Spleen (tissue), 11 donors: ENCODE measurements at regions not wholly inside any gene's neighbourhood (a gene's known extent, or its start where the extent isn't known, plus 50 kb on each side); places are given as distances from the start of the nearest gene placed in this dataset.
A peak's percentile ranks its signal among the peaks of the same experiment; 100 is the strongest.

ENCODE experiments used
- DNase-seq: peaks from one replicate; pipeline ENCODE4 v3.0.0-alpha.2; 2020
- H3K27ac ChIP-seq, 8 donors: fragments of 200-600 bp; sonication (generic) in 7 of 8; 1 replicate in 4 of 8; 2 replicates in 4 of 8; pipeline versions ENCODE4 v1.5.0 to v1.8.0; 2016 to 2021; ENCODE audit warnings: inconsistent platforms in 4 of 8, mild to moderate bottlenecking in 4 of 8, moderate library complexity in 1 of 8
- H3K27me3 ChIP-seq, 7 donors: fragments of 200-600 bp; sonication (generic) in 6 of 7; replicated peaks in 1 of 7; 1 replicate in 4 of 7; 2 replicates in 3 of 7; pipeline versions ENCODE4 v1.5.0 to v1.8.0; 2016 to 2021; ENCODE audit warnings: inconsistent platforms in 3 of 7, mild to moderate bottlenecking in 1 of 7
- H3K36me3 ChIP-seq, 6 donors: fragments of 200-600 bp; sonication (generic) in 5 of 6; 1 replicate in 4 of 6; 2 replicates in 2 of 6; pipeline versions ENCODE4 v1.5.0 to v1.8.0; 2016 to 2021; ENCODE audit warnings: inconsistent platforms in 2 of 6
- H3K4me1 ChIP-seq, 6 donors: fragments of 200-600 bp; sonication (generic) in 5 of 6; 1 replicate in 3 of 6; 2 replicates in 3 of 6; pipeline versions ENCODE4 v1.5.0 to v1.8.0; 2016 to 2021; ENCODE audit warnings: inconsistent platforms in 3 of 6
- H3K4me3 ChIP-seq, 8 donors: fragments of 200-600 bp; sonication (generic) in 7 of 8; 1 replicate in 4 of 8; 2 replicates in 4 of 8; pipeline versions ENCODE4 v1.5.0 to v1.8.0; 2016 to 2021; ENCODE audit warnings: inconsistent platforms in 4 of 8, mild to moderate bottlenecking in 4 of 8, moderate library complexity in 2 of 8
- H3K9me3 ChIP-seq, 8 donors: fragments of 200-600 bp; sonication (generic) in 7 of 8; 1 replicate in 4 of 8; 2 replicates in 4 of 8; pipeline versions ENCODE4 v1.5.0 to v1.8.0; 2016 to 2021; ENCODE audit warnings: inconsistent platforms in 4 of 8
- CTCF ChIP-seq, 11 experiments: fragments of 200-600 bp in 7 of 11; fragments of 450-650 bp in 4 of 11; sonication (generic) in 4 of 11; IDR thresholded peaks in 8 of 11; conservative IDR thresholded peaks in 3 of 11; 1 replicate in 7 of 11; 2 replicates in 4 of 11; pipeline versions ENCODE4 v1.4.0 to v1.8.0; 2016 to 2021; ENCODE audit warnings: antibody characterized with exemption in 11 of 11, inconsistent platforms in 4 of 11, mild to moderate bottlenecking in 1 of 11
- POLR2A ChIP-seq, 3 donors: fragments of 450-650 bp; IDR thresholded peaks; one replicate each; pipeline ENCODE4 v1.5.1; 2017; ENCODE audit warnings: antibody characterized with exemption in 3 of 3, mild to moderate bottlenecking in 1 of 3
- POLR2AphosphoS5 ChIP-seq, 3 donors: sonication (generic); formaldehyde crosslinking; IDR thresholded peaks; one replicate each; pipeline ENCODE4 v1.5.1; 2017; ENCODE audit warnings: antibody characterized with exemption in 3 of 3
- WGBS, 5 donors: extraction: QIAGEN DNeasy Blood & Tissue Kit in 3 of 5; methylation state at CpG; one replicate each; pipeline versions ENCODE4 v1.1.5 to v1.1.7; 2013 to 2018; 5-methylcytosine and 5-hydroxymethylcytosine counted together
- intact Hi-C: fragments of 100-400 bp; cut with DNase I; formaldehyde crosslinking; loops from one replicate; pipeline ENCODE4 v1.15.0; 2023; ENCODE audit warnings: low total_unique reads
- donor health status: healthy with polysubstance abuse.
- donor health status: DM: no; HTN: no; CAD: no; lungs with moderate emphysema.
- donor health status: DM: no; HTN: no; CAD: no.
- donor health status: Bipolar disorder and iron deficiency.
- donor health status: healthy.
- donor health status: DM: no; HTN: no; CAD: no.
- donor health status: DM: yes; HTN: yes; CAD: no.

- no peaks in the 10 kb centered on the region for H3K9me3 ChIP-seq
- TF ChIP-seq POLR2AphosphoS5 (IDR thresholded peaks at IDR 0.05) (no peak), POLR2A (IDR thresholded peaks at IDR 0.05) (no peak), CTCF (IDR thresholded peaks at IDR 0.05 in 8 of 11, conservative IDR thresholded peaks at IDR 0.05 in 3 of 11) (peak; percentile 28 to 69 (median 63))
- H3K27ac ChIP-seq = no peak overlapping the region
- no peaks in the 10 kb centered on the region for H3K4me1 ChIP-seq
- H3K36me3 ChIP-seq = no peaks in the 10 kb centered on the region
- no peak for DNase-seq
- 21 to 38% (median 28%) methylated on average over 2 of the region's 2 CpGs for WGBS, 5 donors
- H3K4me3 ChIP-seq = no peak overlapping the region
- intact Hi-C loops = no loop called here
- no peaks in the 10 kb centered on the region for H3K27me3 ChIP-seq
Observed at GRCh38 chr13:21849323-21849722, 178.4 kb downstream of the FGF9 start.

- intact Hi-C loops = no loop called here
- Histone ChIP-seq H3K4me1 (no peaks in the 10 kb centered on the region), H3K27me3 (no peaks in the 10 kb centered on the region), H3K27ac (no peak overlapping the region), H3K36me3 (no peaks in the 10 kb centered on the region), H3K4me3 (no peak overlapping the region), H3K9me3 (no peaks in the 10 kb centered on the region)
- TF ChIP-seq POLR2A (IDR thresholded peaks at IDR 0.05) = no peak
- TF ChIP-seq POLR2AphosphoS5 (IDR thresholded peaks at IDR 0.05) = no peak
- WGBS, 5 donors = 71 to 78% (median 78%) methylated on average over 11 of the region's 11 CpGs
- DNase-seq = no peak
Observed at GRCh38 chr13:21850013-21851006, 179.4 kb downstream of the FGF9 start.

GRCh38 chr13:21852043-21852442 is 181.2 kb downstream of the FGF9 start:
- 89 to 94% (median 93%) methylated on average over 1 of the region's 1 CpG for WGBS, 5 donors
- DNase-seq = no peak
- Histone ChIP-seq H3K36me3 (no peaks in the 10 kb centered on the region), H3K9me3 (no peaks in the 10 kb centered on the region), H3K27ac (no peak overlapping the region), H3K27me3 (no peaks in the 10 kb centered on the region), H3K4me1 (no peaks in the 10 kb centered on the region), H3K4me3 (no peak overlapping the region)
- TF ChIP-seq POLR2A (IDR thresholded peaks at IDR 0.05) = no peak
- no peak for TF ChIP-seq POLR2AphosphoS5 (IDR thresholded peaks at IDR 0.05)
- TF ChIP-seq CTCF (IDR thresholded peaks at IDR 0.05 in 8 of 11, conservative IDR thresholded peaks at IDR 0.05 in 3 of 11) = no peak
- intact Hi-C loops = no loop called here

GRCh38 chr13:21853779-21854178 is 182.9 kb downstream of the FGF9 start:
- Histone ChIP-seq H3K4me3 (no peak overlapping the region), H3K27ac (no peak overlapping the region), H3K27me3 (no peaks in the 10 kb centered on the region), H3K9me3 (no peaks in the 10 kb centered on the region), H3K4me1 (no peaks in the 10 kb centered on the region), H3K36me3 (no peaks in the 10 kb centered on the region)
- 83 to 97% (median 95%) methylated on average over 1 of the region's 1 CpG for WGBS, 5 donors
- DNase-seq = no peak
- intact Hi-C loops = no loop called here
- TF ChIP-seq POLR2AphosphoS5 (IDR thresholded peaks at IDR 0.05) (no peak), POLR2A (IDR thresholded peaks at IDR 0.05) (no peak), CTCF (IDR thresholded peaks at IDR 0.05 in 8 of 11, conservative IDR thresholded peaks at IDR 0.05 in 3 of 11) (no peak)
